Erythroblast (primary cell): ENCODE measurements at regions not wholly inside any gene's neighbourhood (a gene's known extent, or its start where the extent isn't known, plus 50 kb on each side); places are given as distances from the start of the nearest gene placed in this dataset.

Experiments used
- DNase-seq, 2 experiments: peaks; one replicate each; lab custom pipeline; 2025; lab: John Stamatoyannopoulos, UW
- GATA1 ChIP-seq: IDR thresholded peaks from 2 replicates; pipeline ENCODE4 v1.6.1; 2011; ENCODE audit warnings: low read depth, mild to moderate bottlenecking, control low read depth, low read length, moderate library complexity
- POLR2A ChIP-seq: IDR thresholded peaks from 2 replicates; pipeline ENCODE4 v1.6.1; 2011; ENCODE audit warnings: mild to moderate bottlenecking, low read length

DNA sequence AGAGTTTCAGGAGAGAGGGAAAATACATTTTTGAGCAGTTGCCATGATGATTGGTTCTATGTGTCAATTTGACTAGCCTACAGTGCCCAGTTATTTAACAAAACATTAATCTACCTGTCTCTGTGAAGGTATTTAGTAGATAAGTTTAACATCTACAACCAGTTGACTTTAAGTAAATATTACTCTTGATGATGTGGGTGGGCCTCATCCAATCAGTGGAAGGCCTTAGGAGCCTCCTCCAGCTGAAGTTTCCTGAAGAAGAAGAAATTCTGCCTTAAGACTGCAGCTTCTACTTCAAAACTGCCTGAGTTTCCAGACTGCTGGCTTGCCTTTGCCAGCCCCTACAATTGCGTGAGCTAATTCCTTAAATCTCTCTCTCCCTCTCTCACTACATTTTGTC is 93.6 kb downstream of the OXSM start:
- no peak for DNase-seq
- no peak for TF ChIP-seq POLR2A
- no peak for TF ChIP-seq GATA1

DNA sequence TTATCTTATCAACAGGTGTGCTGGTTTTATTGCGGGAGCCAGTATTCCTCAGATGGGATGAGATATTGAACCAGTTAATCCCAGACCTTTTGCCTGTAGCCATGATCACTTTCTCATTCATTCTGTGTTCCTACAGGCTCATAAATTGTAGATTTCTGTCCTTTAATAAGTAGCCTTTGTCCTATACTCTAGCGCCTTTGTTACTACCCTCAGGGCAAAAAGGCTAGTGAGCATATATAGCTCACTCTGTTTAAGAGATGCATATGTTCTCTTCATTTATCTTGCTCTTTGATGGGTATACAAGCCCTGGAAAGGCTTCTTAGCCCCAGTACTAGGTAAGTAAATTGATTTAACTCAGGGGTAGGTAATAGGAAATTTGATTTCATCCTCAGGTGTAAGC is 95.1 kb downstream of the OXSM start:
- DNase-seq: no peak
- TF ChIP-seq GATA1 (no peak), POLR2A (no peak)

DNA sequence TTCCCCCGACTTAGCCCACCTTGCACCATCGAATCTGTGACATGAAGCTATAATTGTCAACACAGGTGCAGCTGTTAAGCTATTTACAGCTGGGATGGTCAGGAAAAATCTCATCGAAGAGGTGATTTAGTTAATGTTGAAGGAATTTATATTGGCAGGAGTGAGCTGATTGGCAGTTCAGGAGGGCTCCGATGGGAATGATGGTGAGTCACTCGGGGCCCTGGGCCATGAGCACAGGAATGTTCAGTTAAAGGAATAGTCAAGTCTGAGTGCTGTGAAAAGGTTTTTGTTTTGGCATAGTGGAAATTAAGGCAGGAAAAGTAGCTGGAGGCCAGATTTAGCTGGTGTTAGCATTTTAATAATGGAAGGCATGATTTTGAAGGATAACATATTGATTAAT is 95.7 kb downstream of the OXSM start:
- DNase-seq: no peak

DNA sequence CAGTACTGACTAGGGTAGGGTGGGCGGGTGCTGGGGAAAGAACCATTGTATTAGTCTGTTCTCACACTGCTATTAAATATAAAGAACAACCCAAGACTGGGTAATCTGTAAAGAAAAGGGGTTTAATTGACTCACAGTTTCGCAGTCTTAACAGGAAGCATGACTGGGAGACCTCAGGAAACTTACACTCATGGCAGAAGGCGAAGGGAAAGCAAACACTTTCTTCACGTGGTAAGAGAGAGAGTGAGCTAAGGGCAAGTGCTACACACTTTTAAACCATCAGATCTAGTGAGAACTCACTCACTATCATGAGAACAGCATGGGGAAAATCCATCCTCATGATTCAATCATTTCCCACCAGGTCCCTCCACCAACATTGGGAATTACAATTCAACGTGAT is 98.0 kb downstream of the OXSM start:
- TF ChIP-seq GATA1 (no peak), POLR2A (no peak)
- DNase-seq: no peak

More for the DNA sequence above, 95.7 kb downstream of the OXSM start:
- TF ChIP-seq GATA1: no peak
- TF ChIP-seq POLR2A: no peak

DNA sequence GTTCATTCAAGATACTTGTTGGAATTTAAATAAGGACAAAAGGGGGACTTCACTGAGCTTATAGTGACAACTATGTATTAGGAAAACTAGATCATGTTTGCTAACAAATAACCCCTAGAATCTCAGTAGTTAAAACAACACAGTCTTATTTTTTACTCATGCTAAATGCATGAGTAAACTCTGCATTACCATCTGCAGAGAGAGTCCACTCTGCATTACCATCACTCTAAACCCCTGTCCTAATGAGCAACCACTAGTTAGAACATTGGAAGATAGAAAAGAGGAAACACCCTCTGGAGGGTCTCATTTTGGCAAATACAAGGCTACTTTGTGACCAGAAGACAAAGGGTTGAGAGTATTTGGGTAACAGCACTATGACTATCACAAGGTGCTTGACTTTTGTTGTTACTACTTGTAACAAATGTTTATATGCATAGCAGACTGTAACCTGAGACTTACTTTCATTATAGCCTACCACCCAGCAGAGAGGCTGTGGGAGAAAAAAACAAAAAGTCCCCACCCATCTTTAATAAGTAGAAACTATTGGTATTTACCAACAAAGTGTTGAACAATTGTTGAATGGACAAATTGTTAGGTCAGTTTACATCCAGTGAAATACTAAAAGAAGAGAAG is 99.1 kb downstream of the OXSM start:
- no peak for DNase-seq
- TF ChIP-seq POLR2A (no peak), GATA1 (no peak)

DNA sequence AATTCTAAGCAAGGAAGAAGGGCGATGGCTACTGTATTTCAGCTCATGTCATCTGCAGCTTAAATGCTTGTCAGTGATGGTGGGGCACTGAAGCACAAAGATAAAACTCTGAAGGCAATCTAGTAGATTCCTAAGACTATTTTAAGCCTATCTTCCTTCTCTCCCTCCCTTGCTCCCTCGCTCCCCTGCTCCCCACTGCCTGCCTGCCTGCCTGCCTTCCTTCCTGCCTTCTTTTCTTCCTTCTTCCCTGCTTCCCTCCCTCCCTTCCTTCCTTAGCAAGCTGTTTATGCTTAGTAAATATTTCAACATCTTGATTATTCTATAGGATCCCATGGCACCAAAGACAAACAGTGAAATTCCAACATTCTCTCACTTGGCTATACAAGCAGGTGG is 99.6 kb downstream of the OXSM start:
- no peak for DNase-seq
- no peak for TF ChIP-seq POLR2A
- TF ChIP-seq GATA1: no peak

DNA sequence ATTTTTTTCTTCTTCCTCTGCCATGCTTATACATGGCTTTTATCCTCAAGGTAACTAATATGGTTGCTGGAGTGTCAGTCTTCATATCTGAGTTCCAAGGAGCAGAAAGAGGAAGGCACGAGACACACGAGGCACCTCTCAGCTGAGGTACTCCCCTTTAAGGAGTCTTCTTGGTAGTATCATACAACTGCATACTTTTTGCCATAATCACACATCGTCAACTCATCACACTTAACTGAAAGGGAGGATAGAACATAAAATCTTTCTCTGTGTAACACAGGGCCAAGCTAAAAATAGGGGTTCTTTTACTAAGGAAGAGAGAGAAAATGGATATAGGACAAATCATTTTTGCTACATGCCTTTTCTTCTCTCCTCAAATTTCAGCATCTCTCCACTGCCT is 104.2 kb downstream of the OXSM start:
- no peak for DNase-seq
- no peak for TF ChIP-seq POLR2A
- TF ChIP-seq GATA1: no peak

DNA sequence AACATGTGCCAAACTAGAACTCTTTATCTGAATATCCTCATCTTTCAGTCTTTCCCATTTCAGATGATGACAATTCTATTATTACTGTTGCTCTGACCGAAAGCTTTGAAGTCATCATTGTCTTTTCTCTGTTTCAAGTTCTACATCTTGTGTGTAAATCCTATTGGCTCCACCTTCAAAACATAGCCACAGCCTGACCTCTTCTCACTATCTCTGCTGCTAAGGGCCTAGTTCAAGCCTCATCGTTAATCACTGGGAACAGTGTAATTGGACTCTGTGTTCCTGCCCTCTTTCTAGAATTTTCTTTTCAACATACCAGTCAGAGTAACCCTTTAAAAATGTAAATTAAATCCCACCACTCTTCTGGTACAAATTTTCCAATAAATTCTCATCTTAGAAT is 105.1 kb downstream of the OXSM start:
- DNase-seq: no peak
- TF ChIP-seq GATA1 (no peak), POLR2A (no peak)

DNA sequence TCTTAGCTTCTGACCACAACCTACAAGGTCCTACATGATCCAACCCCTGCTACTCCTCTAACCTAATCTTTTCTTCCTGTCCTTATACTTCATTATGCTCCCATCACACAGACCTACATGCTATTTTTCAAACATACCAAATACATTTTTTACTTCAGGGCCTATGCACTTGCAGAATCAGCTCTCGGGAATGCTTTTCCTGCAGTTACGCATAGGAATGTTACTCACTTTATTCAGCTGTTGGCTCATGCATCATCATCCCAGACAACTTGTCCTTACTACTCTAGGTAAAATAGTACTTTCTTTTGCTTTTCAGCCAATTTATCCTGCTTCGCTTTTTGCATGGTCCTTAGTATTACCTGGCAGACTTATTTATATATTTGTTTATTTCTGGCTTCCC is 105.6 kb downstream of the OXSM start:
- DNase-seq: no peak

DNA sequence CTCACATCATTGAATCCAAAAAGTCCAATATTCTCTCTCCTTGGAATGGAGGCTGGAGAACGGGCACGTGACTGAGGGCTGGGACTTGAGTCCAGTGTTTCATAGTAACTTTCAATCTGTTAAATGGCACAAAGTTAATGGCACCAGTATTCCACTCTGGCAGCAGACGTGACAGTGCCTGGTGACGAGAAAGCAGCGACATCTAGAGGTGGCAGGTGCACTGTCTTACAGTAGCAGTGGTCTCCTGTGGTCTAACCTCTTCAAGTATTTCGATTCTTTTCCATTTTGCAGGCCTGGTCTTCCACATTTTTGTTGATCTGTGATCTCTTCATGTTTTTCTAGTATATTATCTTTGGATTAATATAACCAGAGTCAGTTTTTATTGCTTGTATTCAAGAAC is 107.1 kb downstream of the OXSM start:
- TF ChIP-seq POLR2A (no peak), GATA1 (no peak)
- DNase-seq: peak; percentile 19 to 44

More for the DNA sequence above, 105.6 kb downstream of the OXSM start:
- no peak for TF ChIP-seq GATA1
- no peak for TF ChIP-seq POLR2A

DNA sequence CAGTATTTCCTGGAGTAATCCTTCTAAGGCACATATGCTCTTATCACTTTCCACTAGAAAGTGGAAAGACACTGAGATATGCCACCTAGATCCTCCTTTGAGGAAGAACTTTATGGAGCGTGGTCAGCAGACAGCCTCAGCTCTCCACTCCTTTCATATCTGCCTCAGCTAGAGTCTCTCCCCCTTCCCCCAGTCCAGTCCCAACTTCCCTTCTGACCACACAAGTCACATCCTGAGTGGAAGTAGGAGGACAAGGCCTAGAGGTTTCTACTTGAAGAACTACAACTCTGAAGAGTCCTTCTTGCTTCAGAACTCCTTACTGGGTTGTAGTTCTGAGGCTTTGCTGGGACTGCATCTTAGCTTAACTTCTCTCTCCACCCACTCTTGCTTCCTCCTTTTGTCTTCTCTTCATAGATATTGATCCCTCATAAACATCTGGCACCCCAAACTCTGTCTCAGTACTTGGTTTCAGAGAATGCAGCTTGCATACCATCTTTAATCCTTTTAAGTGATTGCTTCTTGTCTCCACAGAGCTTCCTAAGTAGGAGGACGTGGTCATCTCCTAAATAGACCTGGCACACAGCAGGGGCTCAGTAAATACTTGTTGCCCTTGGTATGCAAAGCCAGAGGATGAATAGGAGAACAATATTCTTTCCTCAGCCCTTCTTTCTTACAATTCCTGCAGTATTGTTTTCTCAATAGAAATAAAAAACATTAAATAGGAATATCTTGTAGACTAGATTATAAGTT is 109.6 kb downstream of the OXSM start:
- TF ChIP-seq POLR2A (no peak), GATA1 (no peak)
- DNase-seq: no peak

DNA sequence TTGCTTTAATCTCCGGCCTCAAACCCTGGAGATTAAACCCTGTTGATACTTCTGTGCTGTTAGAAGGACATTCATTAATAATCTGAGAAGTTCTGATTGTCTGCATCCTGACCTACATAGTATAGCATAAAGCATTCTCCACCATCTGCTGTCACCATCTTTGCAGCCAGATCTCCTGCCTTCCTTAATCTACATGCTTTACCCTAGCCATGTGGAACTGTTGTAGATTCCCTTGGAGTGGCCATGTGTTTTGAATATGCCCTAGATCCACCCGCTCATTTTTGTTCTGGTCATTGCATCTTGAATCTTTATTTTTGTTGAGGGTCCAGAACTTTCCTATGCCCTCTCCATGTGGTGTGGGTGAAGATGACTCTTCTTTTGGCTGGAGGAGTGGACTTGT is 110.3 kb downstream of the OXSM start:
- no peak for TF ChIP-seq POLR2A
- TF ChIP-seq GATA1: no peak
- DNase-seq: no peak

DNA sequence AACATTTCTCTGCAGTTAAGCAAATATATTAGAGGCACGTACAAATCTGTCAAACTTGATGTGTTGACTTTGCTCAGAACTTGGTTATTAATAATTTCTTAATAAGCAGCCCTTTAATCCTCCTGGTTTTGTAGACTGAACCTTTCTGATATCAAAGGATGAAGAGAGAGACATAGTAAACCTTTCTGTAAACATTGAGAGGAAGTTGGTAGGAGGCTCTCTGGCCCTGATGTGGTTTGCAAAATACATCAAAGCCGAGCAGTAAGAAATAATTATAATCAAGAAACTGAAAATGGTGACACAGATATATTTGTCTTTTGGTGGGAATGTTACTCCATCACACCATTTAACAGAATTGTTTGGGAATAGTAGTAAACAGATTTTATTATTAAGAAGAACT is 111.9 kb downstream of the OXSM start:
- no peak for DNase-seq
- TF ChIP-seq GATA1 (no peak), POLR2A (no peak)

DNA sequence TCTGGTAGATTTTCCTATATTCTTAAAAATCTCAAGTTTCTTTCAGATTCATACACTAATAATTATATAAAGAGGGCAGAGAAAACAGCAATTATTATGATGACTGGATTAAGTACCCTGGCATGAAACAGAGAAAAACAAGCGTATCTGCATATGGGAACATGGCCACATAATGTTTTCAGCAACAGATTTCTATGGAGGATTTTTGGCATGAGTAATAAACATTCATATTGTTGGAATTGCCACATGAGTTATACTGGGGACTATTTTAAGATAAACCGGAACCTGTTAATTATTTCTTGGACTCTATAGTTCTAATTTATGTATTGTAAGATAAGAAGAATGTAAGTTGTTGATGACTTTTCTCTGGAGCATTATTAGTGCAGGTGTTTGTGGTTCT is 112.7 kb downstream of the OXSM start:
- DNase-seq: no peak
- TF ChIP-seq GATA1: no peak
- no peak for TF ChIP-seq POLR2A
